ENCODE measurements at regions not wholly inside any gene's neighbourhood (a gene's known extent, or its start where the extent isn't known, plus 50 kb on each side); places are given as distances from the start of the nearest gene placed in this dataset.

GRCh38 chr16:14002416-14002990 is 68.6 kb upstream of the MRTFB start:
- no peaks in the 10 kb centered on the region for H3K9me3 Mint-ChIP-seq

GRCh38 chr16:14003074-14003570 is 68.0 kb upstream of the MRTFB start:
- Mint-ChIP-seq H3K36me3 (ENCODE audit: low read depth) (no peaks in the 10 kb centered on the region), H3K9me3 (no peaks in the 10 kb centered on the region), H3K27me3 (ENCODE audit: low read depth) (peaks cover 19% of the 10 kb centered on the region), H3K4me1 (ENCODE audit: low read depth) (peaks cover 10% of the 10 kb centered on the region), H3K4me3 (no peak overlapping the region), H3K27ac (no peak overlapping the region)
- intact Hi-C loops (cut with micrococcal nuclease): no loop called here
- CTCF ChIA-PET: no interaction called here
- no peak for DNase-seq

More at GRCh38 chr16:14002416-14002990, 68.6 kb upstream of the MRTFB start:
- no peak overlapping the region for H3K4me3 Mint-ChIP-seq
- H3K27me3 Mint-ChIP-seq (ENCODE audit: low read depth): peaks cover 19% of the 10 kb centered on the region
- intact Hi-C loops (cut with micrococcal nuclease): no loop called here
- H3K27ac Mint-ChIP-seq: no peak overlapping the region
- no peaks in the 10 kb centered on the region for H3K36me3 Mint-ChIP-seq (ENCODE audit: low read depth)
- H3K4me1 Mint-ChIP-seq (ENCODE audit: low read depth): peaks cover 12% of the 10 kb centered on the region
- DNase-seq: no peak
- CTCF ChIA-PET: no interaction called here

GRCh38 chr16:14004031-14004728 is 66.9 kb upstream of the MRTFB start:
- H3K27me3 Mint-ChIP-seq (ENCODE audit: low read depth): peaks cover 20% of the 10 kb centered on the region
- no peaks in the 10 kb centered on the region for H3K36me3 Mint-ChIP-seq (ENCODE audit: low read depth)
- H3K9me3 Mint-ChIP-seq: no peaks in the 10 kb centered on the region
- H3K27ac Mint-ChIP-seq: no peak overlapping the region
- no peak for DNase-seq
- no peak overlapping the region for H3K4me3 Mint-ChIP-seq
- intact Hi-C loops (cut with micrococcal nuclease): no loop called here
- H3K4me1 Mint-ChIP-seq (ENCODE audit: low read depth): peaks cover 9% of the 10 kb centered on the region
- CTCF ChIA-PET: no interaction called here

- CTCF ChIA-PET: no interaction called here
- no peaks in the 10 kb centered on the region for H3K36me3 Mint-ChIP-seq (ENCODE audit: low read depth)
- intact Hi-C loops (cut with micrococcal nuclease): no loop called here
- no peaks in the 10 kb centered on the region for H3K9me3 Mint-ChIP-seq
- no peak overlapping the region for H3K27ac Mint-ChIP-seq
- DNase-seq: no peak
- H3K4me3 Mint-ChIP-seq: no peak overlapping the region
- H3K4me1 Mint-ChIP-seq (ENCODE audit: low read depth): peaks cover 9% of the 10 kb centered on the region
- peaks cover 24% of the 10 kb centered on the region for H3K27me3 Mint-ChIP-seq (ENCODE audit: low read depth)
These were observed 66.3 kb upstream of the MRTFB start for GRCh38 chr16:14004729-14005315.

- Mint-ChIP-seq H3K27me3 (ENCODE audit: low read depth) (peaks cover 24% of the 10 kb centered on the region), H3K9me3 (no peaks in the 10 kb centered on the region), H3K36me3 (ENCODE audit: low read depth) (no peaks in the 10 kb centered on the region), H3K4me1 (ENCODE audit: low read depth) (peaks cover 9% of the 10 kb centered on the region), H3K4me3 (no peak overlapping the region), H3K27ac (no peak overlapping the region)
- no peak for DNase-seq
- CTCF ChIA-PET: no interaction called here
- intact Hi-C loops (cut with micrococcal nuclease): no loop called here
These were observed 65.8 kb upstream of the MRTFB start for GRCh38 chr16:14005335-14005734.

GRCh38 chr16:14007450-14007849 is 63.7 kb upstream of the MRTFB start:
- H3K27me3 Mint-ChIP-seq (ENCODE audit: low read depth): peaks cover 12% of the 10 kb centered on the region
- no peaks in the 10 kb centered on the region for H3K9me3 Mint-ChIP-seq
- peaks cover 9% of the 10 kb centered on the region for H3K4me1 Mint-ChIP-seq (ENCODE audit: low read depth)
- H3K27ac Mint-ChIP-seq: no peak overlapping the region
- DNase-seq: no peak
- no peaks in the 10 kb centered on the region for H3K36me3 Mint-ChIP-seq (ENCODE audit: low read depth)
- intact Hi-C loops (cut with micrococcal nuclease): no loop called here
- CTCF ChIA-PET: no interaction called here
- H3K4me3 Mint-ChIP-seq: no peak overlapping the region

GRCh38 chr16:14011001-14011400 is 60.1 kb upstream of the MRTFB start:
- CTCF ChIA-PET: no interaction called here
- no peak for DNase-seq
- Mint-ChIP-seq H3K4me1 (ENCODE audit: low read depth) (peaks cover 5% of the 10 kb centered on the region), H3K36me3 (ENCODE audit: low read depth) (no peaks in the 10 kb centered on the region), H3K4me3 (no peak overlapping the region), H3K9me3 (no peaks in the 10 kb centered on the region), H3K27ac (no peak overlapping the region), H3K27me3 (ENCODE audit: low read depth) (peaks cover 16% of the 10 kb centered on the region)
- intact Hi-C loops (cut with micrococcal nuclease): no loop called here

GRCh38 chr16:14011846-14012245 is 59.3 kb upstream of the MRTFB start:
- Mint-ChIP-seq H3K27me3 (ENCODE audit: low read depth) (peaks cover 16% of the 10 kb centered on the region), H3K4me3 (no peak overlapping the region), H3K9me3 (no peaks in the 10 kb centered on the region), H3K27ac (no peak overlapping the region), H3K4me1 (ENCODE audit: low read depth) (peaks cover 5% of the 10 kb centered on the region), H3K36me3 (ENCODE audit: low read depth) (no peaks in the 10 kb centered on the region)
- CTCF ChIA-PET: interaction anchor here (0.7 kb wide), 1 partner anchor 785 kb away, joined by 5 read pairs; no protein-coding TSS in a partner anchor
- no peak for DNase-seq
- intact Hi-C loops (cut with micrococcal nuclease): no loop called here

GRCh38 chr16:14013145-14013570 is 58.0 kb upstream of the MRTFB start:
- Mint-ChIP-seq H3K36me3 (ENCODE audit: low read depth) (no peaks in the 10 kb centered on the region), H3K27ac (no peak overlapping the region), H3K27me3 (ENCODE audit: low read depth) (peaks cover 16% of the 10 kb centered on the region), H3K4me1 (ENCODE audit: low read depth) (peaks cover 2% of the 10 kb centered on the region), H3K9me3 (no peaks in the 10 kb centered on the region), H3K4me3 (no peak overlapping the region)
- CTCF ChIA-PET: no interaction called here
- no peak for DNase-seq
- intact Hi-C loops (cut with micrococcal nuclease): no loop called here

- Mint-ChIP-seq H3K36me3 (ENCODE audit: low read depth) (no peaks in the 10 kb centered on the region), H3K27ac (no peak overlapping the region), H3K27me3 (ENCODE audit: low read depth) (peaks cover 16% of the 10 kb centered on the region), H3K4me1 (ENCODE audit: low read depth) (peaks cover 2% of the 10 kb centered on the region), H3K9me3 (no peaks in the 10 kb centered on the region), H3K4me3 (no peak overlapping the region)
- intact Hi-C loops (cut with micrococcal nuclease): no loop called here
- no peak for DNase-seq
- CTCF ChIA-PET: no interaction called here
These were observed 57.4 kb upstream of the MRTFB start for GRCh38 chr16:14013571-14014283.

- DNase-seq: no peak
- Mint-ChIP-seq H3K27ac (no peak overlapping the region), H3K36me3 (ENCODE audit: low read depth) (no peaks in the 10 kb centered on the region), H3K9me3 (no peaks in the 10 kb centered on the region), H3K27me3 (ENCODE audit: low read depth) (peaks cover 14% of the 10 kb centered on the region), H3K4me3 (no peak overlapping the region), H3K4me1 (ENCODE audit: low read depth) (peaks cover 2% of the 10 kb centered on the region)
- intact Hi-C loops (cut with micrococcal nuclease): no loop called here
- CTCF ChIA-PET: no interaction called here
These were observed 56.9 kb upstream of the MRTFB start for GRCh38 chr16:14014284-14014625.

GRCh38 chr16:14015033-14015432 is 56.1 kb upstream of the MRTFB start:
- CTCF ChIA-PET: no interaction called here
- no peak overlapping the region for H3K4me3 Mint-ChIP-seq
- peaks cover 2% of the 10 kb centered on the region for H3K4me1 Mint-ChIP-seq (ENCODE audit: low read depth)
- intact Hi-C loops (cut with micrococcal nuclease): no loop called here
- no peak overlapping the region for H3K27ac Mint-ChIP-seq
- H3K9me3 Mint-ChIP-seq: no peaks in the 10 kb centered on the region
- H3K27me3 Mint-ChIP-seq (ENCODE audit: low read depth): peaks cover 11% of the 10 kb centered on the region
- DNase-seq: no peak
- no peaks in the 10 kb centered on the region for H3K36me3 Mint-ChIP-seq (ENCODE audit: low read depth)

Data from activated naive CD4-positive, alpha-beta T cell treated with anti-CD3 and anti-CD28 coated beads for 36 hours (primary cell).